ENCODE measurements at regions not wholly inside any gene's neighbourhood (a gene's known extent, or its start where the extent isn't known, plus 50 kb on each side); places are given as distances from the start of the nearest gene placed in this dataset.

- DNase-seq: no peak
Observed at GRCh38 chr11:76607431-76607830, 63.1 kb downstream of the LRRC32 start.

- peak; percentile 4 for DNase-seq
Observed at GRCh38 chr11:76605338-76606074, 65.0 kb downstream of the LRRC32 start.

GRCh38 chr11:76604626-76605241 is 65.8 kb downstream of the LRRC32 start:
- peak; percentile 14 for DNase-seq

GRCh38 chr11:76604081-76604625 is 66.4 kb downstream of the LRRC32 start:
- peak; percentile 19 for DNase-seq

GRCh38 chr11:76603202-76603601 is 67.3 kb downstream of the LRRC32 start:
- peak; percentile 12 for DNase-seq
